ENCODE measurements at regions not wholly inside any gene's neighbourhood (a gene's known extent, or its start where the extent isn't known, plus 50 kb on each side); places are given as distances from the start of the nearest gene placed in this dataset.
"Not testable (repeated sequence)": the region's sequence is repeated elsewhere in the genome, so short reads cannot be mapped to it uniquely, and the experiment has no call there.

DNA sequence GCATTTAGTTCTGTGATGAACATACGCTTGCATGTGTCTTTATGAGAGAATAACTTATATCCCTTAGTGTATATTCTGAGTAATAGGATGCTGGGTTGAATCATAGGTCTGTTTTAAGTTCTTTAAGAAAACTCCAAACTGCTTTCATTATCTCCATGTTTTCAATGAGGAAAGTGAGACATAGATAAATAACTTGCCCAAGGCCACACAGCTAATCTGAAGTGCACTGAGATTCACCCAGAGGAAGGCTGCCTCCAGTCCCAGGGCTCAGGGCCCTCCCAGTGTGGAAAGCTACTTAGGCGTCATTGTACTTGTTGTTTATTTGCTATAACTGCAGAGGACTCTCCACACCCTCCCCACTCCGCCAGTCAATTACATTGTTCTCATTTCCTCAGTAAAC is 126.7 kb downstream of the INHBA start:
- DNase-seq, result no peak

DNA sequence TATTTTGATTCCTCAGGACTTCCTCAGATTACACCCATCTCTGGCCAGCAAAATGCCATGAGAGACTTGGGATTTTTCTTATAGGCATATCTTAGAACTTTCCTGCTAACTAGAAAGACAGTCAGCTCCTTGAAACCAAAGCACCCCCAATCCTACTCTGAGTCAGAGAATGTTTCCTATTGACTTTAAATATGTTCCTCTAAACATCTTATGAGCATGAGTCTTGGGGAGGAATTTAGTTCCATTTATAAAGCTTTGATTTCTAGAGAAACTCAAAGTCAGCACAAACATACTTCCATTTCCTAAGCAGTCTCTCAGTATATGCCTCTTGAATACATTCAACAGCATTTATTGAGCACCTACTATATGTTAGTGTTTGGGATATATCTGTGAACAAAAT is 128.5 kb downstream of the INHBA start:
- DNase-seq, result no peak

- DNase-seq, result no peak
Observed at GRCh38 chr7:41573862-41574261, 129.0 kb downstream of the INHBA start.

DNA sequence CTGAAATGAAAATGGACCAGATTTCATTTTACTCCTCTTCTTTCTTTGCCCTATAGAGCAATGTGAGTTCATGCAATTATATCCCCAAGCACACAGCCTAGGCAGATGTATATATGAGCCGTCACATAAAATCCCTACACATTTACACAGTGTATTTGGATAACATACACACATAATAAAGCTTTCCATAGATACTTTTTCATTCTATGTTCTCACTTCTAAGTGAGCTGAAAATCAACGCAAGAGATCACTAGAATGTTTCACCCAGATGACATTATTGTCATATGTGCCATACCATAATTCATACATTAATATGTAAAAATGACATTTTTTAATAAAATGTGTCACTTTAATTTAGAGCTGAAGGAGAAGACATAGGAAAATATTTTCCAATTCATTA is 129.4 kb downstream of the INHBA start:
- no peak for DNase-seq

GRCh38 chr7:41573015-41573414 is 129.9 kb downstream of the INHBA start:
- DNase-seq, result no peak

DNA sequence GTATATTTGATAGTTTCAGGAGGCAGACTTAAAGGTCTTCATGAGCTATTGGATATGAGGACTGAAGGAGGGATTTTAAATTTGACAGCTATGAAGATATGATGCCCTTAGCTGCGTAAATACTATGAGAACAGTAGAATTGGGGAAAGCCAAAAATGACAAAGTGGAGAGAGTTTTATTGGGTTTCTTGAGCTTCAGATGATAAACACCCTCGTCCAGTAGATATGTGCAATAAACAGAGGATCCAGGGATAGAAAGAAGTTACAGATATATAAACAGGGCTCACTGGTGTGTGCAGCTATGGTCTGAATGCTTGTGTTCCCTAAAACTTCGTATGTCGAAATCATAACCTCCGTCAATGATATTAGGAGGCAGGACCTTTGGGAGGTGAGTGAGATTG is 131.3 kb downstream of the INHBA start:
- DNase-seq, result no peak

DNA sequence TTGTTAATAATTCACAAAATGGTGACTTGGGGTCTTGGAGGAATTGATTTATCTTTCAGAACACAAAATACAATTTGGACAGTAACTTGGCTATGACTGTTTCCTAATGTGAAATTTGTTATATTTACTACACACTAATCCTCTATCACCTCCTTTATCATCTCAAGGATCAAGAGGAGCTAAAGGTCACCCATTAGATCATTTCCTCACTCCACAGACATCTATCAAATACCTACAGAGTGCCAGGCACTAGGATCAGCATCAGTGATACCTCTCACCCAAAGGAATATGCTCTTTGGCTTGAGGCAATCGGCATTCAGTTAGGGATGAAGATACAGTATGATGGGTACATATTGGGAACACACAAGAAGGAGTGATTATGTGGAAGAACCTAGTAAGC is 132.1 kb downstream of the INHBA start:
- DNase-seq, result no peak

- no peak for DNase-seq
Observed at GRCh38 chr7:41568135-41568534, 134.8 kb downstream of the INHBA start.

DNA sequence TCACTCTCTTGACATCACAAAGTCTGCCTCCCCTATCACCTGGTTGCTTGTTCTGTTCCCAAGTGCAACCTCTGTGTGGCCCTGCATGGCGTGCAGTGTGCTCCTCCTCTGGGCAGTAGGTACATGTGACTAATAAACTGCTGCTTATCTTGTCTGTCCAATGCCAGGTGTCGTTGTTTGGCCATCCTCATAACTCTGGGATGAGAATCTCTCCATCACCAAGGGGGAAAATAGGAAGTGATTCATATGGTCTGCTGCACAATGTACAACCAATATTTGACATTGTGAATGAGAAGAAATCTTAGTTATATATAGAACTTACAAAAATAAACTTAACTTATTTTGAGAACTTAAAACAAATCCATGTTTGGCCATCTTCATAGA is 135.2 kb downstream of the INHBA start:
- no peak for DNase-seq

DNA sequence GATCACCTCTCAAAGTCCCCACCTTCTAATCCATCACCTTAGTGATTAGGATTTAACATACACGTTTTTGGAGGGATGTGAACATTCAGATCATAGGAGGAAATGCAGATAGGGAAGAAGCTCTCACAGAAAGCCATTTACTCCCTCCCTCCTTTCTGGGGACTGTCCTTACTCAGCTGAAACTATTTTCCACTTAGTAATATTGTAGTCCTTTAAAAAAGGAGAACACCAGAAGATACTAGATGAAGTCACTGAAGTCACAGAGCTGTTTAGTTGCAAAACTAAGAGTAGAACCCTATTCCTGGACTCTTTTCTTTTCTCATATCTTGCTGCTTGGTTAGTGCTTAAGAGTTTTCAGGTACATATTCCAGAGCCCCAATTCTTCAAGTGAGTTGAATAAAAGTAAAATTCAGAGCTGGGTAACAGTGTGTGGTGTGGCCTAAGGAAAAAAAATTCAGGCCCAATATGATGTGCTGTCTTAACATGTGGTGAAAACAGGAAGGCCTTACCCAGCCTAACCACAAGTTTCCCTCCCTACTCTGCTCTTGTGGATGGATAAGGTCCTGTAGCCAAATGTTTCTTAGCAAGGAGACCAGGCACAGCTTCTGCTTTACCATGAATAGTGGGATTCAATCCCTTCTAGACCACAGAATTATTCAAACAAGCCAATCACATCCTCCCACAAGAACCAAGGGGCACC is 135.7 kb downstream of the INHBA start:
- no peak for DNase-seq

- DNase-seq, result no peak
Observed at GRCh38 chr7:41566581-41566980, 136.3 kb downstream of the INHBA start.

GRCh38 chr7:41565655-41566054 is 137.2 kb downstream of the INHBA start:
- DNase-seq, result no peak

GRCh38 chr7:41559426-41559825 is 143.5 kb downstream of the INHBA start:
- no peak for DNase-seq

DNA sequence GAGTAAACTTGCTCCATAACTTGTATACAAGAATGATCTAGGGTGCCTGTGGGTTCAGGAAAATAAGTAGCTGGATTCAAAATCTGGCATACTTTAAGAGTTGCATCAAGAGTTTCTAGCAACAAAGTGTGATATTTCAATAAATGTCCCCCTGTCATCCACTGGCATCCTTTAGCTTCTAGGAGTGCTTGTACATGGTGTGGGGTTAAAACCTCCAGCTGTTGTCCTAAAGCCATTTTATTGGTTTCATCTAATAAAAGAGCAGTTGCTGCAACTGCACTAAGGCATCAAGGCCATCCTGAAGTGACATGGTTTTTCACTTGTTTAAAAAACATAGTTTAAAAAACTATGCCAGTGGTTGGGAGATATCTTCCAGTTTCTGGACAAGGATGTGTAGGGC is 148.4 kb downstream of the INHBA start:
- no peak for DNase-seq

- not testable (repeated sequence) for DNase-seq
Observed at GRCh38 chr7:41550046-41550445, 152.8 kb downstream of the INHBA start.

- no peak for DNase-seq
Observed at GRCh38 chr7:41544241-41544640, 158.6 kb downstream of the INHBA start.

DNA sequence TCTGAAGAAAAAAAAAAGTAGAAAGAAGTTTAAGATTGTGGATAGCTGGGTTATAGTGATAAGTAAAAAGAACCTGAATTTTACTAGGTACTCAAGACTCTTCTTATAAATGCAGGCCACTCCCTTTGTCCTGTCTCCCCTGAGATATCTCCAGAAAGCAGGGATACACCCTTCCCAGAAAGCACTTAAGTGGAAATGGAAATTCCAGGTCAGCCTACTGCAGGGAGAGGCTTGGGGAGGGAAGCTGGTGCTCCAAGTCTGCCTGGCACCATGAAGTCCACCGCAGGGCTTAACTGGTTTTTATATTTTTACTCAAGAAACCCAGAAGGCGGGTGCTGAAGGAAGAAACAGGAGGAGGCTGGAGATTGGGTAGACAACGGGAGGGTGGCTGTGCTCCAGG is 162.3 kb downstream of the INHBA start:
- no peak for DNase-seq

DNA sequence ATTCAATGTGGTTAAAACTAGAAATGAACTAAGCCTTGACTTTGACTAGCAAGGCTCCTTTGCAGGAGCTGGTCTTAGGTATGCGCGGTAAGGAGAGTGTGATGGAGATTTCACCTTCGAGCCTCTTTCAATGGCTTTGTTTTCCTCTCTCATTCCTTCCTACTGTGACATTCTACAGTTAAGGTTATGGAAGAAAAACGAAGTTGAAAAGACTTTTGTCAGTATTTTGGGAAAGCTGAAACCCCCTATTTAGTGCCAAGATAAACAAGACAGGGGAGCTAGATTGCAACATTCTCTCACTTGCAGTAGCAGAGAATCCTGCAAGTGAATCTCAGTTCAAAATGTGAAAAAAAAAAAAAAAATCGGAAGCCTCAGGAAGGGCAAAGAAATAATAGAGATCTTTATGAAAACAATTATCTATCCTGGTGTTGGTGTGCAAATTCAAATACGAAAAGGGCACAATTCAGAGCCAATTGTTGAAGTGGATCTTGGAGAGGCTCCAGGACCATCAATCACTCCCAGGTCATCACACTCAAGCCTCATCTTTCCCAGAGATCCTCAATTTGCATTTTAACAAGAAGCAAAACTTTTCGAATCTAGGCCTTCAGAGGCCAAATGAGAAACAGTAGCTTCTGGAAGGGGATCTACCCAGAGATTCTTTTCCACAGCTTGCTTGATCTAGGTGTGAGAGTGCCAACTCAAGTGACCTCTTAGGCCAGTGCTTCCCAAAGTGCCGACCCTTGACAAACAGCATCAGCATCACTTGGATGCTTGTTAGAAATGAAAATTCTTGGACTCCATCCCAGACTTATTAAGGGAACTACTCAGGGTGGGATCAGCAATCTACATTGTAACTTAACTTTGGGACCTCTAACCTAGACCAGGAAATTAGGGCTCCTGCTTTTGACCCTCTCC is 163.8 kb downstream of the INHBA start:
- DNase-seq, result no peak

GRCh38 chr7:41536873-41537665 is 165.8 kb downstream of the INHBA start:
- no peak for DNase-seq

- DNase-seq, result no peak
Observed at GRCh38 chr7:41536122-41536872, 166.6 kb downstream of the INHBA start.

- no peak for DNase-seq
Observed at GRCh38 chr7:41529831-41530230, 173.1 kb downstream of the INHBA start.

GRCh38 chr7:41524876-41525275 is 178.0 kb downstream of the INHBA start:
- DNase-seq, result no peak

GRCh38 chr7:41520445-41520844 is 182.4 kb downstream of the INHBA start:
- DNase-seq, result no peak

Data from NCI-H1048 (cell line).